MM.1S (cell line): ENCODE measurements at regions not wholly inside any gene's neighbourhood (a gene's known extent, or its start where the extent isn't known, plus 50 kb on each side); places are given as distances from the start of the nearest gene placed in this dataset.

ENCODE experiments used
- EZH2 ChIP-seq: fragments of 300-600 bp; sonication (generic); optimal IDR thresholded peaks from 2 replicates; pipeline ENCODE3; 2017; ENCODE audit warnings: low read depth, mild to moderate bottlenecking, antibody characterized with exemption, low read length, mixed read lengths
- TF ChIP-seq, protein P1 (sequence below): fragments of 300-600 bp; sonication (generic); IDR thresholded peaks from 2 replicates; pipeline ENCODE4 v1.5.1; 2016; ENCODE audit warnings: antibody characterized with exemption, low read length, mixed read lengths

GRCh38 chr9:23496489-23497136 lies 329.4 kb downstream of the ELAVL2 start:
- TF ChIP-seq, protein P1, sequence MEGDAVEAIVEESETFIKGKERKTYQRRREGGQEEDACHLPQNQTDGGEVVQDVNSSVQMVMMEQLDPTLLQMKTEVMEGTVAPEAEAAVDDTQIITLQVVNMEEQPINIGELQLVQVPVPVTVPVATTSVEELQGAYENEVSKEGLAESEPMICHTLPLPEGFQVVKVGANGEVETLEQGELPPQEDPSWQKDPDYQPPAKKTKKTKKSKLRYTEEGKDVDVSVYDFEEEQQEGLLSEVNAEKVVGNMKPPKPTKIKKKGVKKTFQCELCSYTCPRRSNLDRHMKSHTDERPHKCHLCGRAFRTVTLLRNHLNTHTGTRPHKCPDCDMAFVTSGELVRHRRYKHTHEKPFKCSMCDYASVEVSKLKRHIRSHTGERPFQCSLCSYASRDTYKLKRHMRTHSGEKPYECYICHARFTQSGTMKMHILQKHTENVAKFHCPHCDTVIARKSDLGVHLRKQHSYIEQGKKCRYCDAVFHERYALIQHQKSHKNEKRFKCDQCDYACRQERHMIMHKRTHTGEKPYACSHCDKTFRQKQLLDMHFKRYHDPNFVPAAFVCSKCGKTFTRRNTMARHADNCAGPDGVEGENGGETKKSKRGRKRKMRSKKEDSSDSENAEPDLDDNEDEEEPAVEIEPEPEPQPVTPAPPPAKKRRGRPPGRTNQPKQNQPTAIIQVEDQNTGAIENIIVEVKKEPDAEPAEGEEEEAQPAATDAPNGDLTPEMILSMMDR, result no peak
- TF ChIP-seq EZH2, result no peak
